DND-41 (cell line): ENCODE measurements at regions not wholly inside any gene's neighbourhood (a gene's known extent, or its start where the extent isn't known, plus 50 kb on each side); places are given as distances from the start of the nearest gene placed in this dataset.

Experiments
- EZH2 ChIP-seq: IDR thresholded peaks from 3 replicates; pipeline ENCODE4 v1.6.1; 2012; ENCODE audit warnings: borderline replicate concordance, low read depth, mild to moderate bottlenecking, moderate library complexity, low read length, inconsistent platforms; ENCODE audit not compliant: severe bottlenecking
- TF ChIP-seq, protein P1 (sequence below): IDR thresholded peaks from 2 replicates; pipeline ENCODE4 v1.5.1; 2012; ENCODE audit warnings: borderline replicate concordance, low read length, moderate library complexity, mild to moderate bottlenecking; ENCODE audit not compliant: poor library complexity, severe bottlenecking; ENCODE audit errors: extremely low read depth

GRCh38 chr18:10215446-10215845, 239.0 kb upstream of the APCDD1 start:
- TF ChIP-seq, protein P1, sequence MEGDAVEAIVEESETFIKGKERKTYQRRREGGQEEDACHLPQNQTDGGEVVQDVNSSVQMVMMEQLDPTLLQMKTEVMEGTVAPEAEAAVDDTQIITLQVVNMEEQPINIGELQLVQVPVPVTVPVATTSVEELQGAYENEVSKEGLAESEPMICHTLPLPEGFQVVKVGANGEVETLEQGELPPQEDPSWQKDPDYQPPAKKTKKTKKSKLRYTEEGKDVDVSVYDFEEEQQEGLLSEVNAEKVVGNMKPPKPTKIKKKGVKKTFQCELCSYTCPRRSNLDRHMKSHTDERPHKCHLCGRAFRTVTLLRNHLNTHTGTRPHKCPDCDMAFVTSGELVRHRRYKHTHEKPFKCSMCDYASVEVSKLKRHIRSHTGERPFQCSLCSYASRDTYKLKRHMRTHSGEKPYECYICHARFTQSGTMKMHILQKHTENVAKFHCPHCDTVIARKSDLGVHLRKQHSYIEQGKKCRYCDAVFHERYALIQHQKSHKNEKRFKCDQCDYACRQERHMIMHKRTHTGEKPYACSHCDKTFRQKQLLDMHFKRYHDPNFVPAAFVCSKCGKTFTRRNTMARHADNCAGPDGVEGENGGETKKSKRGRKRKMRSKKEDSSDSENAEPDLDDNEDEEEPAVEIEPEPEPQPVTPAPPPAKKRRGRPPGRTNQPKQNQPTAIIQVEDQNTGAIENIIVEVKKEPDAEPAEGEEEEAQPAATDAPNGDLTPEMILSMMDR: no peak
- TF ChIP-seq EZH2: no peak
